ENCODE measurements at regions not wholly inside any gene's neighbourhood (a gene's known extent, or its start where the extent isn't known, plus 50 kb on each side); places are given as distances from the start of the nearest gene placed in this dataset.

DNA sequence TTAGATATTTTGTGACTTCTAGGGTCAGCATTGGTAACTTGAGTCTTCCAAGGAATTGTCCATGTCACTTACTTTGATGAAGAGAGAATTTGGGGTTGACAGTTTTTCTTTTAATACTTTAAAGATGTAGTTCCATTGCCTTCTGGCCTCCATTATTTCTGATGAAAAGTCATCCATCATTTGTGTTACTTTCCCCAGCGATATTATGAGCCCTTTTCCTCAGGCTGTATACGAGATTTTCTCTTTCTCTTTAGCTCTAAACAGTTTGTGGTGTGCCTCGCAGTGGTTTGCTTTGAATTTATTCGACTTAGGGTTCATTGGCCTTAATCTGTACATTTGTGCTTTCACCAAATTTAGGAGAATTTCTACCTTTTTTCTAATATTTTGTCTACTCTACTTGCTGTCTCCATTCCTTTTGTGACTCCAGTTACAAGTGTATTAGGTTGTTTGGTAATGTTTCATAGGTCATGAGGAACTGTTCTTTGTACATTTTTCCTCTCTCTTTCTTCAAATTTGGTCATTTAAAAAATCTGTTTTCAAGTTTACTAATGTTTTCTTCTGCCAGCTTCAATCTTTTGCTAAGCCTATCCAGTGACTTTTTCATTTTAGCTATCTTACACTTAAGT, 131.4 kb upstream of the OTOS start:
- Mint-ChIP-seq H3K4me1 (ENCODE audit: low read depth) (no peaks in the 10 kb centered on the region), H3K27ac (no peak overlapping the region), H3K9me3 (peaks cover 13% of the 10 kb centered on the region), H3K36me3 (ENCODE audit: low read depth) (no peaks in the 10 kb centered on the region), H3K4me3 (no peak overlapping the region), H3K27me3 (peaks cover 72% of the 10 kb centered on the region)
- H3K4me3 ChIP-seq (ENCODE audit: low read length): no peak overlapping the region
- TF ChIP-seq, protein P1, sequence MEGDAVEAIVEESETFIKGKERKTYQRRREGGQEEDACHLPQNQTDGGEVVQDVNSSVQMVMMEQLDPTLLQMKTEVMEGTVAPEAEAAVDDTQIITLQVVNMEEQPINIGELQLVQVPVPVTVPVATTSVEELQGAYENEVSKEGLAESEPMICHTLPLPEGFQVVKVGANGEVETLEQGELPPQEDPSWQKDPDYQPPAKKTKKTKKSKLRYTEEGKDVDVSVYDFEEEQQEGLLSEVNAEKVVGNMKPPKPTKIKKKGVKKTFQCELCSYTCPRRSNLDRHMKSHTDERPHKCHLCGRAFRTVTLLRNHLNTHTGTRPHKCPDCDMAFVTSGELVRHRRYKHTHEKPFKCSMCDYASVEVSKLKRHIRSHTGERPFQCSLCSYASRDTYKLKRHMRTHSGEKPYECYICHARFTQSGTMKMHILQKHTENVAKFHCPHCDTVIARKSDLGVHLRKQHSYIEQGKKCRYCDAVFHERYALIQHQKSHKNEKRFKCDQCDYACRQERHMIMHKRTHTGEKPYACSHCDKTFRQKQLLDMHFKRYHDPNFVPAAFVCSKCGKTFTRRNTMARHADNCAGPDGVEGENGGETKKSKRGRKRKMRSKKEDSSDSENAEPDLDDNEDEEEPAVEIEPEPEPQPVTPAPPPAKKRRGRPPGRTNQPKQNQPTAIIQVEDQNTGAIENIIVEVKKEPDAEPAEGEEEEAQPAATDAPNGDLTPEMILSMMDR (IDR thresholded peaks at IDR 0.05): no peak
- no peaks in the 10 kb centered on the region for H3K4me1 ChIP-seq (ENCODE audit: insufficient read depth, low read length)
- peaks cover 5 to 13% of the 10 kb centered on the region in 2 experiments for H3K9me3 ChIP-seq (ENCODE audit: control insufficient read depth in 1 of 2, insufficient read depth in 1 of 2, low read length in 2 of 2)
- no peak for ATAC-seq (ENCODE audit: poor library complexity)
- CTCF ChIA-PET: no interaction called here
- no peak overlapping the region for H3K27ac ChIP-seq (ENCODE audit: low read depth in 1 of 2, low read length in 2 of 2)
- POLR2A ChIA-PET: no interaction called here
- no peak for DNase-seq
- intact Hi-C loops (cut with DNase I, micrococcal nuclease): no loop called here
- no peaks in the 10 kb centered on the region for H3K36me3 ChIP-seq (ENCODE audit: insufficient read depth, low read length)
- peaks cover 20 to 51% of the 10 kb centered on the region in 2 experiments for H3K27me3 ChIP-seq (ENCODE audit: control insufficient read depth in 1 of 2, insufficient read depth in 2 of 2, low read length in 2 of 2)

- CTCF ChIA-PET: no interaction called here
These were observed 134.9 kb upstream of the OTOS start for GRCh38 chr2:240275386-240275785.

DNA sequence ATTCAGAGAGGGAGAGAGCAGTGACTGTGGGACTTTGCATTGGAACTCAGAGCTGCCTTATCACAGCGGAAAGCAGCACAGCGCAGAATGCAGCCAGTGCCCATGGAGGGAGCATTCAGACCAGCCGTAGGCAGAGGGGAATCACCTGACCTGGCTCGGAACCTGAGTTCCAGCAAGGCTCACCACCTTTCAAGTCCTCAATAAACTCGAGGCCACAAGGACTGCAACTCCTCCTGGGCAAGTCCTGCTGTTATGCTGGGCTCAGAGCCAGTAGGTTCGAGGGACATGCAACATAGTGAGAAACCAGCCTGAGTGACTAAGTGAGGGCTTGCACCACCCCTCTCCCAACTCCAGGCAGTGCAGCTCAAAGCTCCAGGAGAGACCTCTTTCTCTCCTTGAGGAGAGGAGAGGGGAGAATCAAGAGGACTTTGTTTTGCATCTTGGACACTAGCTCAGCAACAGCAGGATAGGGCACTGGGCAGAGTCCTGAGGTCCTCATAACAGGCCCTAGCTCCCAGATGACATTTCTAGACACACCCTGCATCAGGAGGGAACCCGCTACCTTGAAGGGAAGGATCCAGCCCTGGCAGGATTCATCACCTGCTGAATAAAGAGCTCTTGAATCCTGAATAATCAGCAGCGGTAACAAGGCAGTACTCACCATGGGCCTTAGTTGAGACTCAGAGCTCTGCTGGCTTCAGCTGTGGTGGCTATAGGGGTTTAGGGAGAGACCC, 136.8 kb upstream of the OTOS start:
- H3K4me3 Mint-ChIP-seq: no peak overlapping the region
- no peaks in the 10 kb centered on the region for H3K36me3 Mint-ChIP-seq (ENCODE audit: low read depth)
- peaks cover 73% of the 10 kb centered on the region for H3K27me3 Mint-ChIP-seq
- no peak for ATAC-seq (ENCODE audit: poor library complexity)
- H3K9me3 ChIP-seq (ENCODE audit: control insufficient read depth in 1 of 2, insufficient read depth in 1 of 2, low read length in 2 of 2): peaks cover 0 to 2% of the 10 kb centered on the region in 2 experiments
- ChIA-PET CTCF (no interaction called here), POLR2A (no interaction called here)
- H3K9me3 Mint-ChIP-seq: peaks cover 13% of the 10 kb centered on the region
- DNase-seq: peak in 1 of 14 experiments; percentile 5
- H3K4me1 Mint-ChIP-seq (ENCODE audit: low read depth): no peaks in the 10 kb centered on the region
- no peaks in the 10 kb centered on the region for H3K4me1 ChIP-seq (ENCODE audit: insufficient read depth, low read length)
- no peak overlapping the region for H3K27ac Mint-ChIP-seq
- TF ChIP-seq, protein P1 (IDR thresholded peaks at IDR 0.05): no peak
- H3K27me3 ChIP-seq (ENCODE audit: control insufficient read depth in 1 of 2, insufficient read depth in 2 of 2, low read length in 2 of 2): peaks cover 18 to 41% of the 10 kb centered on the region in 2 experiments
- intact Hi-C loops (cut with DNase I, micrococcal nuclease): no loop called here
- H3K36me3 ChIP-seq (ENCODE audit: insufficient read depth, low read length): no peaks in the 10 kb centered on the region
- no peak overlapping the region for H3K27ac ChIP-seq (ENCODE audit: low read depth in 1 of 2, low read length in 2 of 2)
- no peak overlapping the region for H3K4me3 ChIP-seq (ENCODE audit: low read length)

More at GRCh38 chr2:240275386-240275785, 134.9 kb upstream of the OTOS start:
- peaks cover 19 to 49% of the 10 kb centered on the region in 2 experiments for H3K27me3 ChIP-seq (ENCODE audit: control insufficient read depth in 1 of 2, insufficient read depth in 2 of 2, low read length in 2 of 2)
- H3K27ac ChIP-seq (ENCODE audit: low read depth in 1 of 2, low read length in 2 of 2): no peak overlapping the region
- intact Hi-C loops (cut with DNase I, micrococcal nuclease): no loop called here
- POLR2A ChIA-PET: no interaction called here
- ATAC-seq (ENCODE audit: poor library complexity): no peak
- H3K36me3 ChIP-seq (ENCODE audit: insufficient read depth, low read length): no peaks in the 10 kb centered on the region
- H3K9me3 Mint-ChIP-seq: peaks cover 19% of the 10 kb centered on the region
- H3K4me1 Mint-ChIP-seq (ENCODE audit: low read depth): no peaks in the 10 kb centered on the region
- H3K36me3 Mint-ChIP-seq (ENCODE audit: low read depth): no peaks in the 10 kb centered on the region
- peaks cover 0 to 13% of the 10 kb centered on the region in 2 experiments for H3K9me3 ChIP-seq (ENCODE audit: control insufficient read depth in 1 of 2, insufficient read depth in 1 of 2, low read length in 2 of 2)
- H3K4me3 ChIP-seq (ENCODE audit: low read length): no peak overlapping the region
- TF ChIP-seq, protein P1 (IDR thresholded peaks at IDR 0.05): no peak
- H3K4me3 Mint-ChIP-seq: no peak overlapping the region
- no peaks in the 10 kb centered on the region for H3K4me1 ChIP-seq (ENCODE audit: insufficient read depth, low read length)
- peaks cover 63% of the 10 kb centered on the region for H3K27me3 Mint-ChIP-seq
- no peak overlapping the region for H3K27ac Mint-ChIP-seq
- DNase-seq: no peak

Measured in CD4-positive, alpha-beta T cell (primary cell).